GM18867 (cell line): ENCODE measurements at regions not wholly inside any gene's neighbourhood (a gene's known extent, or its start where the extent isn't known, plus 50 kb on each side); places are given as distances from the start of the nearest gene placed in this dataset.

Experiments
- ATAC-seq: cut with Tn5 transposase; IDR thresholded peaks from one replicate; pipeline ENCODE4 v1.9.1; 2021; ENCODE audit warnings: mild to moderate bottlenecking, moderate library complexity; ENCODE audit not compliant: unreplicated experiment

GRCh38 chr14:89013698-89014568 lies 189.5 kb downstream of the TTC8 start:
- ATAC-seq, result no peak

GRCh38 chr14:89014569-89014850 lies 190.1 kb downstream of the TTC8 start:
- no peak for ATAC-seq

- no peak for ATAC-seq
These were observed 190.6 kb downstream of the TTC8 start for GRCh38 chr14:89015016-89015415.

GRCh38 chr14:89017417-89017816 lies 193.0 kb downstream of the TTC8 start:
- no peak for ATAC-seq

- ATAC-seq, result no peak
These were observed 197.8 kb downstream of the TTC8 start for GRCh38 chr14:89022274-89022673.

- no peak for ATAC-seq
These were observed 200.2 kb downstream of the TTC8 start for GRCh38 chr14:89024691-89025090.

GRCh38 chr14:89025561-89026236 lies 201.2 kb downstream of the TTC8 start:
- ATAC-seq, result no peak

GRCh38 chr14:89027097-89027740 lies 202.8 kb downstream of the TTC8 start:
- ATAC-seq, result peak; percentile 76

GRCh38 chr14:89028462-89029134 lies 204.1 kb downstream of the TTC8 start:
- ATAC-seq, result no peak

- ATAC-seq, result no peak
These were observed 205.7 kb downstream of the TTC8 start for GRCh38 chr14:89029961-89030694.

- no peak for ATAC-seq
These were observed 206.5 kb downstream of the TTC8 start for GRCh38 chr14:89030921-89031320.

GRCh38 chr14:89032086-89032649 lies 207.7 kb downstream of the TTC8 start:
- no peak for ATAC-seq

GRCh38 chr14:89033756-89034155 lies 209.3 kb downstream of the TTC8 start:
- ATAC-seq, result no peak

- ATAC-seq, result no peak
These were observed 211.9 kb downstream of the TTC8 start for GRCh38 chr14:89036371-89036770.

- ATAC-seq, result no peak
These were observed 212.6 kb downstream of the TTC8 start for GRCh38 chr14:89037065-89037464.

- ATAC-seq, result peak; percentile 10
These were observed 215.6 kb downstream of the TTC8 start for GRCh38 chr14:89040080-89040459.

- peak; percentile 76 for ATAC-seq
These were observed 216.2 kb downstream of the TTC8 start for GRCh38 chr14:89040460-89041256.

GRCh38 chr14:89041257-89041582 lies 216.8 kb downstream of the TTC8 start:
- no peak for ATAC-seq

- no peak for ATAC-seq
These were observed 217.6 kb downstream of the TTC8 start for GRCh38 chr14:89042021-89042420.

GRCh38 chr14:89053303-89053702 lies 228.9 kb downstream of the TTC8 start:
- no peak for ATAC-seq
